Stomach (tissue), 8 donors: ENCODE measurements at regions not wholly inside any gene's neighbourhood (a gene's known extent, or its start where the extent isn't known, plus 50 kb on each side); places are given as distances from the start of the nearest gene placed in this dataset.

ENCODE experiments used
- DNase-seq, 2 donors: peaks; one replicate each; pipeline versions ENCODE4 v3.0.0 to v3.0.0-alpha.2; 2013 to 2019
- H3K27ac ChIP-seq, 5 donors: fragments of 200-600 bp in 4 of 5; sonication (generic) in 4 of 5; one replicate each; pipeline ENCODE4 v1.5.1; 2013 to 2019; ENCODE audit warnings: mild to moderate bottlenecking in 1 of 5, moderate library complexity in 1 of 5
- H3K27me3 ChIP-seq, 3 donors: fragments of 200-600 bp; sonication (generic); one replicate each; pipeline ENCODE4 v1.5.1; 2017 to 2019; ENCODE audit warnings: mixed run types in 1 of 3
- H3K36me3 ChIP-seq, 4 donors: fragments of 200-600 bp; sonication (generic); 1 replicate in 3 of 4; 2 replicates in 1 of 4; pipeline ENCODE4 v1.5.1; 2016 to 2019
- H3K4me1 ChIP-seq, 4 donors: fragments of 200-600 bp; sonication (generic); one replicate each; pipeline ENCODE4 v1.5.1; 2016 to 2019
- H3K4me3 ChIP-seq, 4 donors: fragments of 200-600 bp; sonication (generic) in 3 of 4; one replicate each; pipeline ENCODE4 v1.5.1; 2016 to 2019; ENCODE audit warnings: mild to moderate bottlenecking in 1 of 4
- H3K9me3 ChIP-seq, 4 donors: fragments of 200-600 bp; sonication (generic); one replicate each; pipeline ENCODE4 v1.5.1; 2016 to 2019
- EP300 ChIP-seq: sonication (generic); formaldehyde crosslinking; IDR thresholded peaks from one replicate; pipeline ENCODE4 v1.6.1; 2017; ENCODE audit warnings: antibody characterized with exemption
- POLR2A ChIP-seq, 4 donors: fragments of 450-650 bp; IDR thresholded peaks; one replicate each; pipeline ENCODE4 v1.6.1; 2016; ENCODE audit warnings: antibody characterized with exemption in 4 of 4, control low read depth in 2 of 4, mild to moderate bottlenecking in 1 of 4, moderate library complexity in 1 of 4
- POLR2AphosphoS5 ChIP-seq, 3 donors: sonication (generic); formaldehyde crosslinking; IDR thresholded peaks; one replicate each; pipeline ENCODE4 v1.6.1; 2016; ENCODE audit warnings: antibody characterized with exemption in 3 of 3
- WGBS, 5 donors: extraction: QIAGEN DNeasy Blood & Tissue Kit in 3 of 5; methylation state at CpG; one replicate each; pipeline versions ENCODE4 v1.1.5 to v1.1.7; 2013 to 2018; 5-methylcytosine and 5-hydroxymethylcytosine counted together
- intact Hi-C: fragments of 100-400 bp; cut with DNase I; formaldehyde crosslinking; loops from one replicate; pipeline ENCODE4 v1.15.1; 2023; ENCODE audit warnings: low total_unique reads
- TF ChIP-seq, protein P1 (sequence below), 7 experiments: fragments of 450-650 bp in 4 of 7; fragments of 200-600 bp in 3 of 7; sonication (generic) in 3 of 7; IDR thresholded peaks; one replicate each; pipeline ENCODE4 v1.5.1; 2016 to 2019; ENCODE audit warnings: antibody characterized with exemption in 7 of 7, control low read depth in 2 of 7, mild to moderate bottlenecking in 1 of 7
- donor health status: healthy with polysubstance abuse.
- donor health status: Bipolar disorder and iron deficiency.
- donor health status: healthy.

DNA sequence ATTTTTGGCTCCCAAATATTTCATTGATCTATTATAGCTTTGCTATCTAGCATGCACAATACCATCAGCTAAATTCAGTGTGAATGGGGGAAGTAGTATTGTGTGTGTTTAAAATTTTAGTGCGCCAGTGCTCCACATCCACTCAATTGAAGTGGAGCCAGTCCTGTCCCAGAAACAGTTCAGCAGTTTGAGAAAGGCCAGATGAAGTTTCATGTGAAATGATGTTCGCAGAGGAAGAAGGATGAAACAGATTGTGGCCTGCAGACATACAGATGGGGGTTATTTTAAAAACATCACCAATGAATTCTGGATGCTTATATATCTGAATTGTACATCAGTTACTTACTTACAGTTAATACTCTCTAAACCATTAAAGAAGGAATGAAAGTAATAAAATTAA is 129.4 kb downstream of the SPRY2 start:
- DNase-seq = peak in 1 of 2 donors; percentile 53
- no peaks in the 10 kb centered on the region for H3K4me1 ChIP-seq
- no peak overlapping the region for H3K4me3 ChIP-seq
- no peaks in the 10 kb centered on the region for H3K9me3 ChIP-seq
- no peak overlapping the region for H3K27ac ChIP-seq
- intact Hi-C loops = no loop called here
- TF ChIP-seq, protein P1, sequence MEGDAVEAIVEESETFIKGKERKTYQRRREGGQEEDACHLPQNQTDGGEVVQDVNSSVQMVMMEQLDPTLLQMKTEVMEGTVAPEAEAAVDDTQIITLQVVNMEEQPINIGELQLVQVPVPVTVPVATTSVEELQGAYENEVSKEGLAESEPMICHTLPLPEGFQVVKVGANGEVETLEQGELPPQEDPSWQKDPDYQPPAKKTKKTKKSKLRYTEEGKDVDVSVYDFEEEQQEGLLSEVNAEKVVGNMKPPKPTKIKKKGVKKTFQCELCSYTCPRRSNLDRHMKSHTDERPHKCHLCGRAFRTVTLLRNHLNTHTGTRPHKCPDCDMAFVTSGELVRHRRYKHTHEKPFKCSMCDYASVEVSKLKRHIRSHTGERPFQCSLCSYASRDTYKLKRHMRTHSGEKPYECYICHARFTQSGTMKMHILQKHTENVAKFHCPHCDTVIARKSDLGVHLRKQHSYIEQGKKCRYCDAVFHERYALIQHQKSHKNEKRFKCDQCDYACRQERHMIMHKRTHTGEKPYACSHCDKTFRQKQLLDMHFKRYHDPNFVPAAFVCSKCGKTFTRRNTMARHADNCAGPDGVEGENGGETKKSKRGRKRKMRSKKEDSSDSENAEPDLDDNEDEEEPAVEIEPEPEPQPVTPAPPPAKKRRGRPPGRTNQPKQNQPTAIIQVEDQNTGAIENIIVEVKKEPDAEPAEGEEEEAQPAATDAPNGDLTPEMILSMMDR (IDR thresholded peaks at IDR 0.05) = no peak
- TF ChIP-seq EP300 = no peak
- no peak for TF ChIP-seq POLR2A (IDR thresholded peaks at IDR 0.05)
- TF ChIP-seq POLR2AphosphoS5 (IDR thresholded peaks at IDR 0.05) = no peak
- WGBS, 5 donors = 81 to 99% (median 91%) methylated on average over 2 of the region's 2 CpGs
- no peaks in the 10 kb centered on the region for H3K27me3 ChIP-seq
- no peaks in the 10 kb centered on the region for H3K36me3 ChIP-seq

DNA sequence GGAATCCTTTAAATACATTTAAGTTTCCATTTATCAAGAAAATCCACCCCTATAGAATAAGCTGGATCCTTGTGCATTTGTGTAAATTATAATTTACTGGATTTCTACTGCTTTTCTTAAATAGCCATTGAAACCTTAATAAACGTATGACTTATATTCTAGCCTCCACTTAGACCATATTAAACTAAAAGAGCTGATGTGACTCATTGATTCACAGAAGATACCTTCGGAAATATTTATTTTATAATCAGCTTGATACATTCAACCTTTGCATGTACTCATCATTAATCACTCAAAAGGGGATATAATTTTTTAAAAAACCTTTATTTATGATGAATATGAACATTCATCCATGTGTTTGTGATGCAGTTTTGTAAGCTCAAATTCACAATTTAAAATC is 136.3 kb downstream of the SPRY2 start:
- Histone ChIP-seq H3K27me3 (no peaks in the 10 kb centered on the region), H3K36me3 (no peaks in the 10 kb centered on the region), H3K27ac (no peak overlapping the region), H3K9me3 (no peaks in the 10 kb centered on the region), H3K4me1 (no peaks in the 10 kb centered on the region), H3K4me3 (no peak overlapping the region)
- DNase-seq = no peak
- WGBS, 5 donors = 69 to 88% (median 78%) methylated on average over 2 of the region's 2 CpGs
- intact Hi-C loops = no loop called here
- TF ChIP-seq EP300 (no peak), POLR2AphosphoS5 (IDR thresholded peaks at IDR 0.05) (no peak), POLR2A (IDR thresholded peaks at IDR 0.05) (no peak)
- TF ChIP-seq, protein P1 (IDR thresholded peaks at IDR 0.05) = no peak

- no peak for DNase-seq
- no peak overlapping the region for H3K27ac ChIP-seq
- no peaks in the 10 kb centered on the region for H3K36me3 ChIP-seq
- TF ChIP-seq POLR2AphosphoS5 (IDR thresholded peaks at IDR 0.05) = no peak
- H3K4me3 ChIP-seq = no peak overlapping the region
- intact Hi-C loops = no loop called here
- no peaks in the 10 kb centered on the region for H3K4me1 ChIP-seq
- H3K27me3 ChIP-seq = no peaks in the 10 kb centered on the region
- H3K9me3 ChIP-seq = no peaks in the 10 kb centered on the region
- 73 to 82% (median 77%) methylated on average over 3 of the region's 3 CpGs for WGBS, 5 donors
These were observed 137.4 kb downstream of the SPRY2 start for GRCh38 chr13:80203496-80203895.

DNA sequence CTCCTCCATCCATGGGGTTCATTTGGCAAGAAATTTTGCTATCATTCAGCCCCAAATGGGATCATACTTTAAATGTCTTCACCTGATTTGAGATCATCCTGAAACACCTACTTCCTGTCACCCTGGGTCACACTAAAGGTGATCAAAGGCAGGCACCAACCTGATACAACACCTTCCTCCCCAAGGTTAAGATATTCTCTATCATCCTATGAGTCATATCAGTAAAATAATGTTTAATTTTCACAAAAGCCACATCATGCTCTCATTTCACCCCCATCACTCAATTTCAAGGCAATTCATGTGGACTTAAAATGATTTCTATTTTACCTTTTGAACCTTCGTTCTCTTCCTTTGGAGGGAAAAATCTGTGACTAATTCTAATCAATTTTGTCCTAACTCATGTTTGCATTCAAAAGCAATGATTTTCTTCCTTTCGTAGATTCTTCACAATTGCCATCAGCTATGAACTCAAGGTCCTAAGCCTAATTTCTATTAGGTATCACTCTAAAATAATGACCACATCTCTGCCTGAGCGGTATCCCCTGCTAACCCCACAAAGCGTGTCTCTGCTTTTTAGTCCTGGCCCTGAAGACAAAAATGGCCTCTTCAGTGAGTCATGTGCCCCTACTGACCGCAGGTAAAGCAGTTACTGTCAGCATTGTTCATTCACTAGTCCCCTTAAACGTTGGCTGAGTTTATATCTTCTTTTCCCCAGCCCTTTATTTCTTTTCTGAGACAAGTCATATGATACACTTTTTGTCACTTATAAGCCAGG is 139.0 kb downstream of the SPRY2 start:
- Histone ChIP-seq H3K36me3 (no peaks in the 10 kb centered on the region), H3K4me3 (no peak overlapping the region), H3K27me3 (no peaks in the 10 kb centered on the region), H3K27ac (no peak overlapping the region), H3K9me3 (no peaks in the 10 kb centered on the region), H3K4me1 (no peaks in the 10 kb centered on the region)
- whole genome bisulfite sequencing, 5 donors = 85 to 90% (median 87%) methylated on average over 6 of the region's 6 CpGs
- intact Hi-C loops = no loop called here
- no peak for DNase-seq
- TF ChIP-seq, protein P1 (IDR thresholded peaks at IDR 0.05) = no peak
- TF ChIP-seq POLR2A (IDR thresholded peaks at IDR 0.05) (no peak), POLR2AphosphoS5 (IDR thresholded peaks at IDR 0.05) (no peak), EP300 (no peak)

GRCh38 chr13:80199585-80200292 is 141.2 kb downstream of the SPRY2 start:
- H3K27me3 ChIP-seq = no peaks in the 10 kb centered on the region
- no peaks in the 10 kb centered on the region for H3K9me3 ChIP-seq
- no peak for TF ChIP-seq EP300
- no peak for TF ChIP-seq POLR2AphosphoS5 (IDR thresholded peaks at IDR 0.05)
- TF ChIP-seq POLR2A (IDR thresholded peaks at IDR 0.05) = no peak
- TF ChIP-seq, protein P1 (IDR thresholded peaks at IDR 0.05) = no peak
- no peaks in the 10 kb centered on the region for H3K36me3 ChIP-seq
- H3K27ac ChIP-seq = no peak overlapping the region
- H3K4me3 ChIP-seq = no peak overlapping the region
- WGBS, 5 donors = 66 to 75% (median 70%) methylated on average over 3 of the region's 3 CpGs
- intact Hi-C loops = no loop called here
- DNase-seq = no peak
- no peaks in the 10 kb centered on the region for H3K4me1 ChIP-seq
